KMS-11 (cell line): ENCODE measurements at regions not wholly inside any gene's neighbourhood (a gene's known extent, or its start where the extent isn't known, plus 50 kb on each side); places are given as distances from the start of the nearest gene placed in this dataset.

ENCODE experiments used
- H2AFZ ChIP-seq: fragments of 200-600 bp; sonication (generic); 2 replicates; pipeline ENCODE4 v1.6.1; 2016; ENCODE audit warnings: antibody characterized with exemption, mixed run types, low read depth
- H3K27ac ChIP-seq: fragments of 200-600 bp; sonication (generic); 2 replicates; pipeline ENCODE4 v1.6.1; 2016; ENCODE audit warnings: mild to moderate bottlenecking, mixed run types
- H3K27me3 ChIP-seq: fragments of 200-600 bp; sonication (generic); 2 replicates; pipeline ENCODE4 v1.6.1; 2017; ENCODE audit warnings: mild to moderate bottlenecking, low read depth, mixed run types, moderate library complexity; ENCODE audit not compliant: insufficient read depth
- H3K36me3 ChIP-seq: fragments of 200-600 bp; sonication (generic); 2 replicates; pipeline ENCODE4 v1.6.1; 2017; ENCODE audit warnings: mild to moderate bottlenecking, mixed run types; ENCODE audit not compliant: insufficient read depth
- H3K4me1 ChIP-seq: fragments of 200-600 bp; sonication (generic); 2 replicates; pipeline ENCODE4 v1.6.1; 2016; ENCODE audit warnings: mild to moderate bottlenecking, low read depth, mixed run types; ENCODE audit not compliant: poor library complexity, severe bottlenecking
- H3K4me2 ChIP-seq: fragments of 200-600 bp; sonication (generic); 2 replicates; pipeline ENCODE4 v1.7.0; 2016; ENCODE audit warnings: mild to moderate bottlenecking, mixed run types
- H3K4me3 ChIP-seq: fragments of 200-600 bp; sonication (generic); IDR thresholded peaks from 2 replicates; pipeline ENCODE4 v1.6.1; 2017; ENCODE audit warnings: low read depth, low read length, mixed read lengths; ENCODE audit not compliant: insufficient read depth
- H3K79me2 ChIP-seq: fragments of 200-600 bp; sonication (generic); 2 replicates; pipeline ENCODE4 v1.6.1; 2016; ENCODE audit warnings: low read depth, mixed run types; ENCODE audit not compliant: insufficient read depth
- H3K9ac ChIP-seq: fragments of 200-600 bp; sonication (generic); 2 replicates; pipeline ENCODE4 v1.6.1; 2016; ENCODE audit warnings: mild to moderate bottlenecking, mixed run types
- H4K20me1 ChIP-seq: fragments of 200-600 bp; sonication (generic); 2 replicates; pipeline ENCODE4 v1.6.1; 2016; ENCODE audit warnings: mild to moderate bottlenecking, mixed run types; ENCODE audit not compliant: insufficient read depth
- CTCF ChIP-seq: fragments of 200-600 bp; sonication (generic); conservative IDR thresholded peaks from 2 replicates; pipeline ENCODE4 v1.6.1; 2017; ENCODE audit warnings: low read depth, mild to moderate bottlenecking, antibody characterized with exemption, low read length, moderate library complexity, mixed read lengths

GRCh38 chr16:86716649-86717048, 138.3 kb downstream of the FOXL1 start:
- H3K79me2 ChIP-seq = no peaks in the 10 kb centered on the region
- H3K9ac ChIP-seq = no peak overlapping the region
- no peaks in the 10 kb centered on the region for H3K36me3 ChIP-seq
- H3K27me3 ChIP-seq = peaks cover 3% of the 10 kb centered on the region; the same call in 1 of the 2 replicates
- no peak overlapping the region for H3K4me3 ChIP-seq
- no peak for TF ChIP-seq CTCF
- no peaks in the 10 kb centered on the region for H3K4me1 ChIP-seq
- no peak overlapping the region for H3K27ac ChIP-seq
- H3K4me2 ChIP-seq = no peak overlapping the region
- no peaks in the 10 kb centered on the region for H4K20me1 ChIP-seq
- H2AFZ ChIP-seq = no peak overlapping the region

DNA sequence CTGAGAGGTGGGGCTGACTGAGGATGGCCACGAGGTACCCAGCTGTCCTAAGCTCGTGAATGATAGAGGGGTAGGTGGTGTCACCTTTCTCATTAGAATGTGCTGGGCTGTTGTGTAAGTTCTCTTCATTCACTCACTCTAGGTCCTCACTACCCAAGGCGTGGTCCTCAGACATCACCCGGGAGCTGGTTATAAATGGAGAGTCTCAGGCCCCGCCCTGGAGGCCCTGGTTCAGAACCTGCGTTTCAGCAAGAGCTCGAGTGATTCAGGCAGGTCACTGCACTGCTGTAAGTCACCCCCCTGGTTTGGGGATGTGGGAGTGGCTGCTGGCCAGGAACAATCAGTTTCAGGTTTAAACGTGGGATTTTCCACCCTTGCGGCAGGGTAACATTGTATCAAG, 139.8 kb downstream of the FOXL1 start:
- Histone ChIP-seq H3K9ac (no peak overlapping the region), H4K20me1 (no peaks in the 10 kb centered on the region), H3K4me3 (no peak overlapping the region), H3K27ac (no peak overlapping the region), H3K4me2 (no peak overlapping the region), H2AFZ (no peak overlapping the region), H3K36me3 (no peaks in the 10 kb centered on the region), H3K4me1 (no peaks in the 10 kb centered on the region), H3K27me3 (no peaks in the 10 kb centered on the region; the same call in 1 of the 2 replicates), H3K79me2 (no peaks in the 10 kb centered on the region)
- TF ChIP-seq CTCF = no peak

- Histone ChIP-seq H3K9ac (no peak overlapping the region), H3K36me3 (no peaks in the 10 kb centered on the region), H3K79me2 (no peaks in the 10 kb centered on the region), H4K20me1 (no peaks in the 10 kb centered on the region), H3K4me3 (no peak overlapping the region), H2AFZ (no peak overlapping the region), H3K27ac (no peak overlapping the region), H3K4me1 (no peaks in the 10 kb centered on the region), H3K27me3 (peaks cover 6% of the 10 kb centered on the region; the same call in 1 of the 2 replicates), H3K4me2 (no peak overlapping the region)
- no peak for TF ChIP-seq CTCF
These were observed 144.6 kb downstream of the FOXL1 start for GRCh38 chr16:86722970-86723369.

DNA sequence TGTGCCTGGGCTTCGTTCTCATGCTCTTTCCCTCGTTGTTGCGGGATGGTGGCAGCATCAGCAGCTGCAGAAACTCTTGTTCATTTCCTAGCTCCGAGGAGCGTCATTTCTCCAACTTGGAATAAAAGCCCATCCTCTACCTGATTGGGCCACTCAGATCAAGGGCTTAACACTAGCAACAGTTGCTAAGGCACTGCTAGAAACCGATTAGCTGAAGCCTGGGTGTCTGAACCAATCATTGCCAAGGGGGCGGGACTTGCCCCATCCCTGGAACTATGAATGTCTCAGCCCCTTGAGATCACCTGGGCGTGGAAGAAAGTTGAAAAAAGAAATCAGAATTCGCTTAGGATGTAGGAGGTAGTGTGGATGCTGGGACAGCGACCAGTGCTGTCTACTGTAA, 145.3 kb downstream of the FOXL1 start:
- H4K20me1 ChIP-seq = no peaks in the 10 kb centered on the region
- no peaks in the 10 kb centered on the region for H3K4me1 ChIP-seq
- H2AFZ ChIP-seq = no peak overlapping the region
- H3K79me2 ChIP-seq = no peaks in the 10 kb centered on the region
- H3K4me3 ChIP-seq = no peak overlapping the region
- no peak overlapping the region for H3K9ac ChIP-seq
- no peak for TF ChIP-seq CTCF
- peaks cover 6% of the 10 kb centered on the region; the same call in 1 of the 2 replicates for H3K27me3 ChIP-seq
- H3K36me3 ChIP-seq = no peaks in the 10 kb centered on the region
- no peak overlapping the region for H3K4me2 ChIP-seq
- H3K27ac ChIP-seq = no peak overlapping the region
